HG02798 (cell line): ENCODE measurements at regions not wholly inside any gene's neighbourhood (a gene's known extent, or its start where the extent isn't known, plus 50 kb on each side); places are given as distances from the start of the nearest gene placed in this dataset.

Source experiments
- ATAC-seq: cut with Tn5 transposase; IDR thresholded peaks from one replicate; pipeline ENCODE4 v1.9.1; 2021; ENCODE audit warnings: mild to moderate bottlenecking; ENCODE audit not compliant: unreplicated experiment, poor library complexity

DNA sequence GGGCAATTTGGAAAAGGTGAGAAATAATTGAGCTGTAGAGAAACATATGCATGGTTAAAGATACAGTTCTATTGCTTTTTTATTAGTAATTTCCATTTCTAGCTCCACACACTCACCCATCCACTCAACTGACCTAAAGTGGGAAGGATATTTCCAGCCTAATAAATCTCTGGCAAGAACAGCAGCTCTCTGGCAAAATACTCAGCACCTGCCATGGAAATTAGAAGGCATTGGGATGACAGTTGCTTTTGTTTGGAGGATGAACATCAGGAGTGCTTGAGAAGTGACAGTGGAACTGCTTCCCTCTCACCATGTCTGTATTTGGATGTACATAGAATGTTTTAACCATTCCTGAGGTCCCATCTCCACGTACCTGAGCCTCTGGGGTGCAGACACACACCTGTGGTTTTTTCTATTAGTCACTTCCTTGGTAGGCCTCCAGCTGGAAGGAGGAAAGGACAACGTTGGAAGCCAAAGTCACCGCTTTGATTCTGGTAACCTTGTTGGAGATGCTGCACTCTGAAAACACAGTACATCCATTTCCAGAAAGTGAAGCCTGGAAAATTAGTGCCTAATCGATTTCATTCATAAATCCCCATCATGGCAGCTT lies 62.3 kb upstream of the RUNX1 start:
- ATAC-seq, result no peak

DNA sequence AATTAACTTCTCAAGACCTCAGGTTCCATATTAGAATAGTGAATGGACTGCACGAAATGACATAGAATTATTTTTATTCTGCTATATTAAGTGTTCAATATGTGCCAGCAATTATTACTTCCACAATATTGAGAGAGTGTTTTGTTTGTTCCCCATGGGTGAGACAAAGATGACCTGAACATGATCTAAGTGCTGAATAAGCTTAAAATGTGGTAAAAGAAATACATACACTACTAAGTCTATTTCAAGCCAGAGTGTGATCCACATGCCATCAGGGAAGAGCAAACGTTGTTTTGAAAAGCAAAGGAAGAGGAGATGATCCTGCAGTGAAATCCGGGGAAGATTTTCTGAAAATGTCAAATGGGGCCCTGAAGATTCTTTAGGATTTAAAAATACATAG lies 59.8 kb upstream of the RUNX1 start:
- ATAC-seq, result no peak

DNA sequence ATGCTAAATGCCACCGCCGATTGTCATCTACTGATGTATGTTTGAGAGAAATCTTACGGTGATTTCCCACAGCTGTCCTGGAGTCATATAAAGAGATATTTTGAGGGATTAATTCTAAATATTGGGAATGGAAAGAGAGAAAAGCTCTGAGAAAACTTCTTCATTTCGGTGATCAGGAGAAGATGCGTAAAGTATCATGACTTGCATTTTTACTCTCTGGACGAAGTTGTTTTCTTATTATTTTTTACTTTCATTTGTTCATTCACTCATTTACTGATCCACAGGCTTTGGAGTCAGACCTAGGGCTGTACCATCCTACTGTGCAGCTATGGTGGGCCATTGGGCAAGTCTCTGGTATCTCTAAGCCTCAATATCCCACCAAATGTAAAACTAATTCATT lies 58.4 kb upstream of the RUNX1 start:
- ATAC-seq, result no peak

DNA sequence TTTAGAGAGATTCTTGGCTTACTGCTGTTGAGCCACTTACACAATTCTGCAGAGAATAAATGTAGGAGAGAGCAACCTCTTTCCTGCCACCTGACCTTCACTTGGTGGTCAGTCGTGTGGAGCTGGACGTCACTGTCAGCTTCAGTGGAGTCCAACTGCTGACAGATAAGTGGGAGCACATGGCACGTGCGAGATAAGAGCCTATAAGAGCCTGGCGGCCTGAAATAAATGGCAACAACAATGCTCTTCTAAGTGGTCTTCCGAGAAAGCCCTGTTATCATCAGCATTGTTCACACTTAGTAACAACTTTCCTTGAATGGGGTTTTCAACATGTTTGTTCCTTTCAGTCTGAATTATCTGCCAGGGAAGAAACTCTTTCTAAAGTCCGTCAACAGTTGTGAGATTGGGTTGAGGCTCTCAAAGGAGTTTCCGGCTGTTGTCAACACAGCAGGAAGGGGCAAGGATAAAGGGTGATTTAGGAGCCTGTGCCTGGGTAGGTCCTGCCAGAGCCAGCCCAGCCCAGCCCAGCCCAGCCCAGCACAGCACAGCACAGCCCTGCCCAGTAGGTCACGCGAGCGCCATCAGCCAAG lies 57.2 kb upstream of the RUNX1 start:
- ATAC-seq, result no peak

DNA sequence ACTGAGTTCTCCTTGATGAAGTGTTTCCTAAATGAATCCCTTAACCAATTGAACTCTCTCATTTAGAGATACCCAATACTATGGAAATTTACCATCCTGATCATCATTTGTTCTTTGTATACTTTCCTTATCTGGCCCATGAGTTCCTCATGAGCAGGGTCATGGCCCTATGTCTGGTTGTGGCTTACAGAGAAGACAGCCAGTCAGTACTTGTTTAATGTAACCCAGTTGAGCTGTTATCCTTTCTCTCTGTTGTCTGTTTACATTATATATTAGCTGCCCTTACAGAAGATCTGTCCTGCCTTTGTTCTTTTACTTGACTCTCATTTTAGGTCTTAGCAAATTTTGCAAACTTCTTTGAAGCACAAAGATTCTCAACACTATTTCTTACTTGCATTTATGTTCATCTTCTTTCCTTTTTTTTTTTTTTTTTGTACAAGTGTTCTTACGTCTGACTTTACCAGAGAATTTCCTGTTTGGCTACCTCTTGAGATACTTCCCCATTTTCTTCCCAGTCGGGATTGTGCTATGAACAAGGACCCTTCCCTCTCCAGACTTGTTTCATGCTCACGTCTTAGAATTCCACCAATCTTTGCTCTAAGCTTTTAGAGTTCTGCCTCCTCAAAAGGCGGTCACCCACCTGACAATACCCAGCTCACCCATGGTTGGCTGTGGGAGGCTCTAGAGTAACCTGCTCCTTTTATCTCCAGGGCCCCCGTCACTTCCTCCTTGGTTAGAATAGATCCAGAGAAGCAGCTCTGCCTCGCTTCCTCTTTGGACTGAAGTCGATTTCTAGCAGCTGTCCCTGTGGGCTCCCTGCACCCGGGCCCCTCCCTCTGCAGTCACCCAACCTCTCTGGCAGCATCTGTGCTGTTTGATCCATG lies 53.6 kb upstream of the RUNX1 start:
- no peak for ATAC-seq

DNA sequence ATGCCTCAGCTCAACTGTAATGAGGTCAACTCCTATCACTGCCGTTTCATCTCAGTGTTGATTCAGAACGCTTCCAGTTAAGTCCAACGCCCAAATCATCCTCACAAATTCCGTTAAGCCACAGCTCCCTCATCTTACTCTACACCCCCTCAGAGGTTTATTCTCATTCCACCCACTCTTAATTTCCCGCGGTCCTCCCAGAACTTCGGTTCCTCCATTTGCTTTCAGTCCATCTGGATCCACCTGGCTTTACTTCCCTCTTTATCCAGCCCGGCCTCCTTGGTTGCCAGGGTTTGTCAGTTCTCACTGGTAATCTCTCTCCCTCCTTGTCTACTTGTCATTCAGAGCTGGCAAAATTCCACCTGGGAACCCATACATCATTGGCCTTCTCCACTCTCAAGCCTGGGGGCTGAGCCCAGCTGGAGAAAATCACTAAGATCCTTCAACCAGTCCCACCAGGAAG lies 51.3 kb upstream of the RUNX1 start:
- no peak for ATAC-seq

DNA sequence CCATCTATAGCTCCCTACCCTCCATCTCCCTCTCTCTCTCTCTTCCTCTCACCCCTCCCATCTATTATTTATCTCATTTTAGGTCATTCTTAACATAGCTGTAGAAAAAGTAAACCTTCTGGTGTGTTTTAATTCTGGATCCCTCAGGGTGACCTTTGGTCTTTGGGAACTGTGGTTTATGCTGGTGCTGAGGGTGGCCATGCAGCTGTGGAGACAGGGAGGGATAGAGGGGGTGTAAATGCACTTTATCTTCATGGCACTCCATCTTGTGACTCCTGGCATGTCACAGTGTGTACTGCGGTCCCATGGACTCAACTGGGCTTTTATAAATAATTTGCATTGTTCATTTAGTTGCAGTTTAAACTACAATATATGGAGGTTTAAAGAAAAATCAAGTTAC lies 50.2 kb upstream of the RUNX1 start:
- ATAC-seq, result no peak
